ENCODE measurements at regions not wholly inside any gene's neighbourhood (a gene's known extent, or its start where the extent isn't known, plus 50 kb on each side); places are given as distances from the start of the nearest gene placed in this dataset.

DNA sequence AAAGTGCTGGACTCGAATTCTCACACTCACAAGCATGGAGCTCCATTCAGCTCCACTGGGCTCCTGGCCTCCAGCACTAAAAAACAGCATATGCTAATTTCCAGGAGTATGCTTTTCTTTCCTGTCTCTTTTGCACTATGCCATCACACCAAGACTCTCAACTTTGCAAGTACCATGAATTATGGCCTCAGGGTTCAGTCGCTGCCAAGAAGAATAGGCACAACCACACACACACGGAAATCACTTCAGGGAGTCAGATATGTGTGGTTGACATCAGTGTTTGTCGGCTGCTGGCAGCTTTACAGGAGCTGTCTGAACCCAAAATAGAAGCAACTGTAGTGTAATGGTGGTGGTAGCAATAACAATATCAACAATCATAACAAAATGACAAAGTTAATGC is 305.0 kb upstream of the SLCO3A1 start:
- Histone ChIP-seq H3K4me1 (ENCODE audit: insufficient read depth, low read length, severe bottlenecking) (no peaks in the 10 kb centered on the region), H3K4me2 (ENCODE audit: low read length) (no peak overlapping the region), H3K27me3 (ENCODE audit: insufficient read depth, low read length) (no peaks in the 10 kb centered on the region), H3K9me2 (ENCODE audit: low read depth, low read length) (no peaks in the 10 kb centered on the region), H3K36me3 (ENCODE audit: insufficient read depth, low read length) (no peaks in the 10 kb centered on the region), H3K9ac (ENCODE audit: low read length) (no peak overlapping the region), H3K4me3 (ENCODE audit: low read depth, low read length, poor library complexity, severe bottlenecking) (no peak overlapping the region), H3K9me3 (ENCODE audit: low read length) (no peaks in the 10 kb centered on the region), H4K20me1 (ENCODE audit: insufficient read depth, low read length) (no peaks in the 10 kb centered on the region), H2AFZ (ENCODE audit: low read length) (no peak overlapping the region), H3K79me2 (ENCODE audit: insufficient read depth, low read length) (no peaks in the 10 kb centered on the region), H3K27ac (ENCODE audit: low read depth, low read length, poor library complexity, severe bottlenecking) (no peak overlapping the region), H3F3A (ENCODE audit: insufficient read depth, low read length) (no peaks in the 10 kb centered on the region)
- TF ChIP-seq EZH2 (IDR thresholded peaks at IDR 0.05; ENCODE audit: borderline replicate concordance, low read length) = no peak
- TF ChIP-seq, protein P1, sequence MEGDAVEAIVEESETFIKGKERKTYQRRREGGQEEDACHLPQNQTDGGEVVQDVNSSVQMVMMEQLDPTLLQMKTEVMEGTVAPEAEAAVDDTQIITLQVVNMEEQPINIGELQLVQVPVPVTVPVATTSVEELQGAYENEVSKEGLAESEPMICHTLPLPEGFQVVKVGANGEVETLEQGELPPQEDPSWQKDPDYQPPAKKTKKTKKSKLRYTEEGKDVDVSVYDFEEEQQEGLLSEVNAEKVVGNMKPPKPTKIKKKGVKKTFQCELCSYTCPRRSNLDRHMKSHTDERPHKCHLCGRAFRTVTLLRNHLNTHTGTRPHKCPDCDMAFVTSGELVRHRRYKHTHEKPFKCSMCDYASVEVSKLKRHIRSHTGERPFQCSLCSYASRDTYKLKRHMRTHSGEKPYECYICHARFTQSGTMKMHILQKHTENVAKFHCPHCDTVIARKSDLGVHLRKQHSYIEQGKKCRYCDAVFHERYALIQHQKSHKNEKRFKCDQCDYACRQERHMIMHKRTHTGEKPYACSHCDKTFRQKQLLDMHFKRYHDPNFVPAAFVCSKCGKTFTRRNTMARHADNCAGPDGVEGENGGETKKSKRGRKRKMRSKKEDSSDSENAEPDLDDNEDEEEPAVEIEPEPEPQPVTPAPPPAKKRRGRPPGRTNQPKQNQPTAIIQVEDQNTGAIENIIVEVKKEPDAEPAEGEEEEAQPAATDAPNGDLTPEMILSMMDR (IDR thresholded peaks at IDR 0.05; ENCODE audit: low read length) = no peak

DNA sequence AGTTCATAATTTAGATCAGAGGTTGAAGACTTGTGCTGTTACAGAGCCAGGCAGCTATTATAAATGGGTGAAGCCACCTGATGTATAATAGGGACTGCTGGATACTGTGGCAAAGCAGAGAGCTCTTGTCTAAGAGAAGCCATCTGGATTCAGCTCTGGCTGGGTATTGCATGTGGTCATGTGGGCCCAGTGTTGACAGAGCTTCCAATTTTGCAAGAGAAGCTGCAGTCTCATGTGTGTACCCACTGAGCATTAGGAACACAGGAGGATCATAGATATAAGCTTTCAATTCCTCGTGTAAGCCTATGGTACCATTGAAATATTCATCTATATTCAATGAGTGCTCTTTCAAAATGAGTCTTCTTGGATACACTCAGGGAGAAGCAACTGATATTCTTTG is 303.9 kb upstream of the SLCO3A1 start:
- Histone ChIP-seq H3K4me2 (ENCODE audit: low read length) (no peak overlapping the region), H3F3A (ENCODE audit: insufficient read depth, low read length) (no peaks in the 10 kb centered on the region), H3K27ac (ENCODE audit: low read depth, low read length, poor library complexity, severe bottlenecking) (no peak overlapping the region), H3K9me2 (ENCODE audit: low read depth, low read length) (no peaks in the 10 kb centered on the region), H3K36me3 (ENCODE audit: insufficient read depth, low read length) (no peaks in the 10 kb centered on the region), H2AFZ (ENCODE audit: low read length) (no peak overlapping the region), H3K27me3 (ENCODE audit: insufficient read depth, low read length) (no peaks in the 10 kb centered on the region), H3K9ac (ENCODE audit: low read length) (no peak overlapping the region), H3K9me3 (ENCODE audit: low read length) (no peaks in the 10 kb centered on the region), H3K4me1 (ENCODE audit: insufficient read depth, low read length, severe bottlenecking) (no peaks in the 10 kb centered on the region), H4K20me1 (ENCODE audit: insufficient read depth, low read length) (no peaks in the 10 kb centered on the region), H3K4me3 (ENCODE audit: low read depth, low read length, poor library complexity, severe bottlenecking) (no peak overlapping the region), H3K79me2 (ENCODE audit: insufficient read depth, low read length) (no peaks in the 10 kb centered on the region)
- no peak for TF ChIP-seq EZH2 (IDR thresholded peaks at IDR 0.05; ENCODE audit: borderline replicate concordance, low read length)
- TF ChIP-seq, protein P1 (IDR thresholded peaks at IDR 0.05; ENCODE audit: low read length) = no peak

DNA sequence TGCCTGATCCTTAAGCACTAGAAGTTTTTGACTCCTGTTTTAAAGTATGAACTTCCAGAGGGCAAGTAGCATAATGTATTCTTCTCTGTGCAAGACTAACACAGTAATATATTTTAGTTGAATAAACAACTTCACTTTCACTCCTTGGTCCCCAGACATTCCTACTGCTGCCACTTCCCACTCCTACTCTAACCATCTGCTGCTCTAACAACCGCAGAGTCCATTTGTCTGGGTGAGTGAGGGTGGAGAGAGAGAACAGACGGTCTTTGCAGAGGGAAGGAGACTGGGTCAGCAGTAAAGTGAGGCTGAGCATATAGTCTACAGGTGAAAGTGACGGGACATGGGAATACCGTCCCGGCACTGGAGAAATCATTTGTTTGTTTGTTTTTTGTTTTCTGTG is 301.0 kb upstream of the SLCO3A1 start:
- H3K4me1 ChIP-seq (ENCODE audit: insufficient read depth, low read length, severe bottlenecking) = no peaks in the 10 kb centered on the region
- H2AFZ ChIP-seq (ENCODE audit: low read length) = no peak overlapping the region
- H3K9me3 ChIP-seq (ENCODE audit: low read length) = no peaks in the 10 kb centered on the region
- H3K9ac ChIP-seq (ENCODE audit: low read length) = no peak overlapping the region
- H3K4me2 ChIP-seq (ENCODE audit: low read length) = no peak overlapping the region
- no peaks in the 10 kb centered on the region for H4K20me1 ChIP-seq (ENCODE audit: insufficient read depth, low read length)
- no peaks in the 10 kb centered on the region for H3K79me2 ChIP-seq (ENCODE audit: insufficient read depth, low read length)
- H3K27me3 ChIP-seq (ENCODE audit: insufficient read depth, low read length) = no peaks in the 10 kb centered on the region
- TF ChIP-seq, protein P1 (IDR thresholded peaks at IDR 0.05; ENCODE audit: low read length) = no peak
- TF ChIP-seq EZH2 (IDR thresholded peaks at IDR 0.05; ENCODE audit: borderline replicate concordance, low read length) = no peak
- no peak overlapping the region for H3K27ac ChIP-seq (ENCODE audit: low read depth, low read length, poor library complexity, severe bottlenecking)
- no peaks in the 10 kb centered on the region for H3K36me3 ChIP-seq (ENCODE audit: insufficient read depth, low read length)
- no peaks in the 10 kb centered on the region for H3K9me2 ChIP-seq (ENCODE audit: low read depth, low read length)
- no peak overlapping the region for H3K4me3 ChIP-seq (ENCODE audit: low read depth, low read length, poor library complexity, severe bottlenecking)
- no peaks in the 10 kb centered on the region for H3F3A ChIP-seq (ENCODE audit: insufficient read depth, low read length)
